Calu3 (cell line): ENCODE measurements at regions not wholly inside any gene's neighbourhood (a gene's known extent, or its start where the extent isn't known, plus 50 kb on each side); places are given as distances from the start of the nearest gene placed in this dataset.

Experiments used
- BruUV-seq: library from RNA; stranded (reverse); fragments of 400-500 nt; replicated peaks from 2 replicates; lab custom pipeline; 2021; lab: Mats Ljungman, UMichigan
- CTCF ChIA-PET: fragments of 300-600 bp; sonication (Branson Sonifier 250); formaldehyde crosslinking; loops from one replicate; lab custom pipeline; 2022; ENCODE audit warnings: antibody characterized with exemption; lab: Charles Lee
- DNase-seq: peaks from one replicate; pipeline ENCODE4 v3.0.0; 2022
- H3K27ac Mint-ChIP-seq: one replicate; pipeline ENCODE4 v1.8.0; 2022; ENCODE audit warnings: mixed read lengths; ENCODE audit not compliant: unreplicated experiment
- H3K27me3 Mint-ChIP-seq: one replicate; pipeline ENCODE4 v1.8.0; 2022; ENCODE audit warnings: mixed read lengths; ENCODE audit not compliant: unreplicated experiment
- H3K36me3 Mint-ChIP-seq: one replicate; pipeline ENCODE4 v1.8.0; 2022; ENCODE audit warnings: mild to moderate bottlenecking, moderate library complexity, mixed read lengths; ENCODE audit not compliant: insufficient read depth, unreplicated experiment
- H3K4me1 Mint-ChIP-seq: one replicate; pipeline ENCODE4 v1.8.0; 2022; ENCODE audit warnings: mild to moderate bottlenecking, low read depth, mixed read lengths; ENCODE audit not compliant: unreplicated experiment
- H3K4me3 Mint-ChIP-seq: one replicate; pipeline ENCODE4 v1.8.0; 2022; ENCODE audit warnings: mild to moderate bottlenecking, low read depth, moderate library complexity, mixed read lengths; ENCODE audit not compliant: unreplicated experiment
- H3K9me3 Mint-ChIP-seq: one replicate; pipeline ENCODE4 v1.8.0; 2022; ENCODE audit warnings: low read depth, mixed read lengths; ENCODE audit not compliant: unreplicated experiment
- CTCF ChIP-seq: fragments of 200-600 bp; IDR thresholded peaks from one replicate; pipeline ENCODE4 v1.8.0; 2022; ENCODE audit warnings: antibody characterized with exemption; ENCODE audit not compliant: unreplicated experiment
- intact Hi-C: fragments of 100-400 bp; cut with micrococcal nuclease; formaldehyde crosslinking; loops from one replicate; pipeline ENCODE4 v1.10.0; 2022; ENCODE audit not compliant: unreplicated experiment

- no peak for TF ChIP-seq CTCF
- H3K36me3 Mint-ChIP-seq = no peaks in the 10 kb centered on the region
- peaks cover 4% of the 10 kb centered on the region for H3K9me3 Mint-ChIP-seq
- H3K4me1 Mint-ChIP-seq = no peaks in the 10 kb centered on the region
- no peak for DNase-seq
- intact Hi-C loops = no loop called here
- H3K4me3 Mint-ChIP-seq = no peak overlapping the region
- BruUV-seq = no TSS peak
- H3K27ac Mint-ChIP-seq = no peak overlapping the region
- H3K27me3 Mint-ChIP-seq = peaks cover 11% of the 10 kb centered on the region
- CTCF ChIA-PET = no interaction called here
Observed at GRCh38 chr6:168835991-168836390, 395.0 kb downstream of the SMOC2 start.

- BruUV-seq = no TSS peak
- CTCF ChIA-PET = no interaction called here
- Mint-ChIP-seq H3K9me3 (peaks cover 4% of the 10 kb centered on the region), H3K27me3 (peaks cover 5% of the 10 kb centered on the region), H3K27ac (no peak overlapping the region), H3K4me3 (no peak overlapping the region), H3K36me3 (no peaks in the 10 kb centered on the region), H3K4me1 (no peaks in the 10 kb centered on the region)
- TF ChIP-seq CTCF = no peak
- intact Hi-C loops = no loop called here
- no peak for DNase-seq
Observed at GRCh38 chr6:168834801-168835200, 393.8 kb downstream of the SMOC2 start.

- no peaks in the 10 kb centered on the region for H3K9me3 Mint-ChIP-seq
- TF ChIP-seq CTCF = no peak
- H3K4me3 Mint-ChIP-seq = no peak overlapping the region
- H3K4me1 Mint-ChIP-seq = peaks cover 4% of the 10 kb centered on the region
- BruUV-seq = no TSS peak
- no peak for DNase-seq
- intact Hi-C loops = no loop called here
- no peaks in the 10 kb centered on the region for H3K36me3 Mint-ChIP-seq
- H3K27ac Mint-ChIP-seq = no peak overlapping the region
- no peaks in the 10 kb centered on the region for H3K27me3 Mint-ChIP-seq
- CTCF ChIA-PET = no interaction called here
Observed at GRCh38 chr6:168834042-168834587, 393.1 kb downstream of the SMOC2 start.

GRCh38 chr6:168828800-168829199 lies 387.8 kb downstream of the SMOC2 start:
- intact Hi-C loops = loop anchor here (1.0 kb wide), 1 partner anchor 44 kb away; no protein-coding TSS in a partner anchor
- no peak overlapping the region for H3K4me3 Mint-ChIP-seq
- BruUV-seq = no TSS peak
- H3K9me3 Mint-ChIP-seq = no peaks in the 10 kb centered on the region
- CTCF ChIA-PET = no interaction called here
- no peaks in the 10 kb centered on the region for H3K27me3 Mint-ChIP-seq
- DNase-seq = no peak
- no peaks in the 10 kb centered on the region for H3K36me3 Mint-ChIP-seq
- no peak for TF ChIP-seq CTCF
- peak overlapping the region; percentile 54 for H3K27ac Mint-ChIP-seq
- peaks cover 9% of the 10 kb centered on the region for H3K4me1 Mint-ChIP-seq
